HG03432 (cell line): ENCODE measurements at regions not wholly inside any gene's neighbourhood (a gene's known extent, or its start where the extent isn't known, plus 50 kb on each side); places are given as distances from the start of the nearest gene placed in this dataset.
"Not testable (repeated sequence)": the region's sequence is repeated elsewhere in the genome, so short reads cannot be mapped to it uniquely, and the experiment has no call there.

ENCODE experiments used
- ATAC-seq: cut with Tn5 transposase; IDR thresholded peaks from one replicate; pipeline ENCODE4 v1.9.1; 2021; ENCODE audit warnings: mild to moderate bottlenecking, moderate library complexity; ENCODE audit not compliant: unreplicated experiment

DNA sequence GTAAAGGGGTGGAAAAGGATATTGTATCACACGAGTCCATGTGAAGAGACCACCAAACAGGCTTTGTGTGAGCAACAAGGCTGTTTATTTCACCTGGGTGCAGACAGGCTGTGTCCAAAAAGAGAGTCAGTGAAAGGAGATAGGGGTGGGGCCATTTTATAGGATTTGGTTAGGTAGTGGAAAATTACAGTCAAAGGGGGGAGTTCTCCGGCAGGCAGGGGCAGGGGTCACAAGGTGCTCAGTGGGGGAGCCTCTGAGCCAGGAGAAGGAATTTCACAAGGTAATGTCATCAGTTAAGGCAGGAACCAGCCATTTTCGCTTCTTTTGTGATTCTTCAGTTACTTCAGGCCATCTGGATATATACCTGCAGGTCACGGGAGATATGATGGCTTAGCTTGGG is 104.7 kb upstream of the SPATS2L start:
- ATAC-seq = not testable (repeated sequence)

DNA sequence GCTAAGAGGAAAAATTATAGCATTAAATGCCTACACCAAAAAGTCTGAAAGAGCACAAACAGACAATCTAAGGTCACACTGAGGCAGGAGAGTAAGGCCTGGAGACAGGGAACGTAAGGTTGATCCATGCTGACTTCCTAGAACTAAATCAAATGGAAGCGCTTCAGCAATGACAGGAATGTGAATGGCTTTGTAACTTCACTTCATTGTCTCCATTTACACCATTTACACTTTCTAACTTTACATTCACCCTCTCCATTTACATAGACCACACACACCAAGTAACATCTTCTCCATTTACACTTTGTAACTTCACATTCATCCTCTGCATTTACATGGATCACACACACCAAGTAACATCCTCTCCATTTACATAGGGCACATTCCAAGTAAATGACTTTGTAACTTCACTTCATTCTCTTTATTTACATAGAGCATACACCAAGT is 103.1 kb upstream of the SPATS2L start:
- ATAC-seq = no peak

DNA sequence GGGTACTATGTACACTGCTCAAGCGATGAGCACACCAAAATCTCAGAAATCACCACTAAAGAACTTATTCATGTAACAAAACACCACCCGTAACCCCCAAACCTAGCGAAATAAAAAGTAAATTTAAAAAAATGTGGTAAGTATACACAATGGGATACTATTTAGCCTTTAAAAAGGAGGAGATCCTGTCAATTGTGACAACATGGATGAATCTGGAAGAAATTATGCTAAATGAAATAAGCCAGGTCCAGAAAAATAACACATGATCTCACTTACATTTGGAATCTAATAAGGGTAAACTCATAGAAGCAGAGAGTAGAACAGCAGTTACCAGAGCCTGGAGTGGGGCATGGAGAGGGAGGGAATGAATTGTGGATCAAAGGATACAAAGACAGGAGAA is 98.5 kb upstream of the SPATS2L start:
- no peak for ATAC-seq

DNA sequence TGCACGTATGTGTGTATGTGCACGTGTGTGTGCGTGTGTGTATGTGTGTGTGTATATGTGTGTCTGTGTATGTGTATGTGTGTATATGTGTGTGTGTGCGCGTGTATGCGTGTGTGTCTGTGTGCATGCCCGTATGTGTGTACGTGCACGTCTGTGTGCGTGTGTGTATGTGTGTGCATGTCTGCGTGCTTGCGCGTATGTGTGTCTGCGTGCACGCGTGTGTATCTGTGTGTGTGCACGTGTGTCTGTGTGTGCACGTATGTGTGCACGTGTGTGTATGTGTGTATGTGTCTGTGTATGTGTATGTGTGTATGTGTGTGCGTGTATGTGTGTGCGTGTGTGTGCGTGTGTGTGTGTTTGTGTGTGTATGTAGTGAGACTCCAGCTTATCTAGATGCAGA is 97.5 kb upstream of the SPATS2L start:
- ATAC-seq = no peak

DNA sequence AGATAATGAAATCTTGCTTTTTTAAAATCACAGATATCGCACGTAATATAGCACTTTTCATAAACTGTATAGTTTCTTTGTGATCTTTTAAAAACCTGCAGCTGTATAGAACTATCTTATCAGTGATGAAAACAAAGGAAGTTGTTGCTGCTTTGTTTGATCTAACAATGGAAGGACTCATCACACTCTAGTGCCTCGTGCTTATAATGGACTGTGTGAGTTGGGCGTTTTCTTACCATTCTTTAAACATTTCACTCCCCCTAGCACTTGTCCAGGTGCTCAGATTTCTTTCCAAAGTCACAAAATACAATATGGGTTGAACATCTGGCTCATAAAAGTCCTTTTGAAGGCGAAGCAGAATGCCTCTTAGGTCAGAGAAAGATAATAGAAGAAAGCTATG is 94.8 kb upstream of the SPATS2L start:
- ATAC-seq = no peak

DNA sequence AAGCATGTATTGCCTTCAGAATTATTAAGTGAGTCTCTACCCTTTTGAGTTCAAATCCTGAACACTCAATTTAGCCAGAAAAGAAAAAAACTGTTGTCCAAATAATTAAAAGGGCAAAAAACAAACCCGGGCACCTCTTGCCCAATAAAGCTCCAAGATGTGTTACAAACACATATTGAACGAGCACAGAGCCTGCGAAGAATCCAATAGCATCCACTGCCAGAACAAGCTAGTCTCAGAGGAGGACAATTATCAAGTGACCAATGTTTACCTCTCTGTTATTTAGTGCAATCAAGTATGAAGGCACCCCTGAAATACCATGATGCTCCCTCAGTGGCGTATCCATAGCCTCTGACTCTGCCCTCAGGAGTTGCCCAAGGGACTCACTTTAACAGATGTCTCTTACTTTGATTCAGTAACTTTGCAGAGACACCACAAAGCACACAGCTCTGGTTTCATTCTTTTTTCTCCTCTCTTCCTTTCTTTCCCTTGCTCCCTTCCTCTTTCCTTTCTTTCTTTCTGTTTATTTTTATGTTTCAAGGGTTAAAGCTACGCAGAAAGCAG is 93.5 kb upstream of the SPATS2L start:
- no peak for ATAC-seq

DNA sequence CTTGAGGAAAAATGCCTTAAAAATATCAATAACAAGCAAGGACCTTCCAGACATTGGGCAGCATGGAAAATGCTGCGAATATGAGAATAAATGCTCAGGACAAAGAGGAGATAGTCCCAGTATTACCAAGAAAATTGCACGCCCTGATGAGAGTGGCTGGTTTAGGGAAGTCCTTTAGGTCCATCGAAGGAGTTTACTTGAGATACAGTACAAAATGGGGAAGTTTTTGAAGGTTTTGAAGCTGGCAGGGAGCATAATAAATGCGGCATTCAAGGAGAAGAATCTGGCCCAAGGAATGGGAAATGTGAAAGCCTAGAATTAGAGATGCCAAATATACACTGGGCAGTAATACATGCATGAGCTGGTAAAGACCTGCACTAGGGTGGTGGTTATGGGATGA is 90.2 kb upstream of the SPATS2L start:
- no peak for ATAC-seq

DNA sequence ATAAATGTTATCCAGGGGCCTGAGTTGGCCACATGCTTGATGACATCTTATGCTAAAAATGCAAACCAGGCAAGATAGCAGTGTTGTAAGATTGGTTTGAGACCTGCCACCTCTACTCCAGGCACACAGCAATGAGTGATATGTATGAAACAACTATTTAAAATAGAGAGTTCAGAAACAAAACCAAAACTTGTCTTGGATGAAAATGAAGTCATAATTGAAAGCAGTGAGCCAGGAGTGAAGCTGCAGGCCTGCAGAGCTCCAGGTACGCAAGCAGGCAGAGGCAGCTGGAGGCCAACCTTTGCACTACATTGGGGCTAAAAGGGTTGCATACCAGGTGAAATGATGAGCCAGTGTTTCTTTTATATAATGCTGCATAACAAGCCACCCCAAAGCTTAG is 89.2 kb upstream of the SPATS2L start:
- no peak for ATAC-seq

DNA sequence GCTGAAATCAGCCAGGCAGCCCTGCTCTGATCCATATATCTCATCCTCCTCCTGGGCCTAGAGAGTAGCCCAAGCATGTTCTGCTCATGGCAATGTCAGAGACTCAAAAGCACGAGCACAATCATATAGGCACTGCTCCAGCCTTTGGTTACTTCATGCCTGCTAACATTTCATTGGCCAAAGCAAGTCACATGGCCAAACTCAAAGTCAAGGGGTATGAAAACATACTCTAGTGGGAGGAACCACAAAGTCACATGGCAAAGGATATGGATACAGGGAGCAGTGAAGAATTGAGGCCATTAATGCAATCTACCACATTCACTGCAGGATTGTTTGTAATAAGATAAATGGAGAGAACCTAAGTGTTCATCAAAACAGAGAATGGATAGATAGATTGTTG is 87.8 kb upstream of the SPATS2L start:
- no peak for ATAC-seq

DNA sequence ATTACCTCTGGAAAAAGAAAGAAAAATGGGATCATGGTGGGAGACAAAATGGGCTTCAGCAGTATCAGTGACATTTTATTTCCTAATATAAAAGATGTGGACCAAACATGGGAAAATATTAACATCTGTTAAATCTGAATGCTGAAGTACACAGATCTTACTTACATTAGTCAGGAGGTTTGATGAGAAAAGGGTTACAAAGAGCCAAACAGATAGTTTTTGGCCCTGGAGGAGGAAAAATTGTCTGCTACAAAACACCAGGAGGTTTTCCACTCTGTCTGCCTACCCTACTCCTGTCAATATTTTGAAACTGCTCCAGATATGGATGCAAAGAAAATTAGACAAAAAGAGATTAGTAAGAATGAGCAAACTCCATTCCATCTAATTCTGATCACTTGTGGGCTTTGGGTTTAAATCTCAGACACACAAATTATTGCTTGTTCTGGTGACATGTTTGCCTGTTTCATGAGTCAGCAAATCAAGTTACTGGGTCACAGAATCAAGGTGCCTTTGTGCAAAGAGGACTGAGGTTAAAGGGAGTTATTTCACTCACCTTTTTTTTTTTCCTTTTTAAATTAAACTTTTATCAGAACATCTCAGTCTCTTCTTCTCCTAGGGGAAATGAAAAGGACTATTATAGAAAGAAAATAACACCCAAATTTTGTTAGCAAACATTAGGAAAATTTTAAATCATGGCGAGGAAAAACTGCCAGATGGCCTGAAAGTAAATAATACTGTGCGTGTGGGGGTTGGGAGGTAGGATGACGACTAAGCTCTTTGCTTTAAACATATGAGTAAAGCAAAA is 87.0 kb upstream of the SPATS2L start:
- ATAC-seq = no peak

DNA sequence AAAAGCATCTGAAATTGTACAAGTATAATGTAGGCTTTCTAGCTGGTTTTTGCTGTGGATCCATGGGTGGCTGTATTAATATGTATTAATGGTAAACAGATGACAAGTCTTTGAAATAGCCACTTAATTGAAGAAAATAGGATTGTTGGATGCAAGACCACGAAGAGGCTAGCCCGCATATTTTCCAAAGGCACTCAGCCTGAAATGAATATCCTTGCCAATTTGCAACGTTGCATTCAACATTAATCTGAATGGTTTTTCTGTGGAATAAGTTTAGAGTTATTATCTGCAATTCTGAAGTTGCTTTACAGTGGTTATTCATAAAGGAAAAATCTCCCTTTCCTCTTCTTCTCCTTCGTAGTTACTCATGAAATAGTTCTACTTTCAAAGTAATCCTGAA is 86.2 kb upstream of the SPATS2L start:
- ATAC-seq = no peak

DNA sequence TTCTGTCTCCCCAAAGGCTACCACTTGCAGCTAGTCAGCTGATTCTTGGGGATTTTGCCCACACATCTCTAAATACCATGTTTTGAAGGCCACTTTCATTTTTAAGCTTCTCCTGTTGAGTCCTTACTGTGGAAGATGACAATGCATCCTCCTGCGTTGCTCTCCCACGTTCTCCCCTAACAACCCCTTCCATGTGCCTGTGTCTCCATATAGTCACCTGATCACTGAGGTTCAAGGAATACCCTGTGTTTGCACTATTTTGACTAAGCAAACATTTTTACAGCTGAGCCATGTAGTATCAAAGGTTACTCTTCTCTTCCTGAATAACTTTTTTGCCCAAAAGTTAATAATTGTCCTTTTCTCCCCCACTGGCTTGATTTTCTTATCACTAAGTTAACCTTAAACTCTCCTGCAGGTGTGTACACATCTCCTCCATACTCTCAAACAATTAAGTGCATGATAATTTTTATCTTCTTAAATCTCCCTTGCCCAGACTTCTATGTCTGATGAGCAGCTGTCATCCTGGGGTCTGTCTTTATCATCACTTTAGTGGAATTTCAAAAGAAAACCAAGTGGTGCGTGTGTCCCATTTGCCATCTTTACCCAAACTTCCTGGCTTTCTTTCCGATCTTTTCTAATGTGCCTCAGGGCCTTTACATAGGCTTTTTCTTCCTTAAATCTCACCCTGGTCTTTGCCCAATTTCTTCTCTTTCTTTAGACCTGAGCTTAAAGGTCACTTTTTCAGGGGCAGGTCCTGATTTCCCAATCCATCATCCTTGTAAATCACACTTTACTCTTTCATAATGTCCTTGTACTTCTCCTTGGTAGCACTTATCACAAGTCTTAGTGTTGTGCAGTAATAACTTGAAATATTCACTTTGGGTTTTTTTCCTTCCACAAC is 85.2 kb upstream of the SPATS2L start:
- ATAC-seq = no peak

DNA sequence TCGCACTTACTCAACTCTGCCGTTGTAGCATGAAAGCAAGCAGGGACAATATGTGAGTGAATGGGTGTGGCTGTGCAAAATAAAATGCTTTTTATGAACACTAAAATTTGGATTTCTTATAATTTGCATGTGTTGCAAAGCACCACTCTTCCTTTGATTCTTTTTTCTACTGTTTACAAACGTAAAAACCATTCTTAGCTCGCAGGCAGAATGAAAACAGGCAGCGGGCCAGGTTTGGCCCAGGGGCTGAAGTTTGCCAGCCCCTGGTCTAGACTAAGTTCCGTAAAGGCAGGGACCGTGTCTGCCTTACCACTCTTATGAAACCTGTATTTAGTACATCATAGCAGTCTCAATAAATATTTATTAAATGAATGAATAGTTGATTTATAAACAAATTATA is 83.7 kb upstream of the SPATS2L start:
- no peak for ATAC-seq

DNA sequence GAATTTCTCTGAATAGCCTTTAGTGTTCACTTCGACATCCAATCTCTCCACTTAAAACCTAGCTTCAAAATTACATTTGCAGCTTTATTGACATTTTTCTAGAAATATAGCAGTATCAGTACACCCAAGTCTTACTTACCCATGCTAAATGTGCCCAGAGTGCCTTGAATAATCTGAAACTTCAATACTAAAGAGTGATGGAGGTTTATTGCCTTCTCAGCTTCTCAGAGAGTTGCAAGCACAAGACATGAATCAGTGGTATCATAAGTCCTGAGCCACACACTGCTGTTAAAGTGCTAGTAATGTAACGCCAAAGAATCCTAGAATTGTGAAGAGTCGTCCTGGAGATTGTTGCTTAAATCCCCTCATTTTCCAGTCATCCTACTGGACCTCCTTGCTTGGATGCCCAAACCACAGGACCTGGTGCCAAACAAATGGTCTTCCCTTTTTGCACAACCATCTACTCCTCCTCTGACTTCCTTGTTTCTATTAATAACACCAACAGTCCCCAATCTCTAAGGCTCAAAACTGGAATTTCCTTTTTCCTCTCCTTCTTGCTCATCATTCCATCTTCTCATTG is 83.2 kb upstream of the SPATS2L start:
- no peak for ATAC-seq

DNA sequence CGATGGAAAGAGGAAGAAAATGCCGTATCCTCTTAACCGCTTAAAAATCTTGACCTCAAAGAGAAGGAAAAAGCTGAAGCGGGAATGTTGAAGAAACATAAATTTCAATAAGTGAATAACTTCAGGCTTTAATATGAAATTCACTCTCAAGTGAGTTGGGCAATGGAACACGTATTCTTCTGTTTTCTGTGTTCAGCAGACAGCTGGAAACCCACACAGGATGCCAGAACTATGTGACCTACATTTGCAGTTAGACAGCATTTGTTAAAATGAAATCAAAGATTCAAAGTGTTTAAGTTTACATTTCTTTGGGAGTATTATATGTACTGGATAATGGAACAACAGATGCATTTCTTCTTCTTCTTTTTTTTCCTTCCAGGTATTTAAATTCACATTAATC is 80.5 kb upstream of the SPATS2L start:
- no peak for ATAC-seq

DNA sequence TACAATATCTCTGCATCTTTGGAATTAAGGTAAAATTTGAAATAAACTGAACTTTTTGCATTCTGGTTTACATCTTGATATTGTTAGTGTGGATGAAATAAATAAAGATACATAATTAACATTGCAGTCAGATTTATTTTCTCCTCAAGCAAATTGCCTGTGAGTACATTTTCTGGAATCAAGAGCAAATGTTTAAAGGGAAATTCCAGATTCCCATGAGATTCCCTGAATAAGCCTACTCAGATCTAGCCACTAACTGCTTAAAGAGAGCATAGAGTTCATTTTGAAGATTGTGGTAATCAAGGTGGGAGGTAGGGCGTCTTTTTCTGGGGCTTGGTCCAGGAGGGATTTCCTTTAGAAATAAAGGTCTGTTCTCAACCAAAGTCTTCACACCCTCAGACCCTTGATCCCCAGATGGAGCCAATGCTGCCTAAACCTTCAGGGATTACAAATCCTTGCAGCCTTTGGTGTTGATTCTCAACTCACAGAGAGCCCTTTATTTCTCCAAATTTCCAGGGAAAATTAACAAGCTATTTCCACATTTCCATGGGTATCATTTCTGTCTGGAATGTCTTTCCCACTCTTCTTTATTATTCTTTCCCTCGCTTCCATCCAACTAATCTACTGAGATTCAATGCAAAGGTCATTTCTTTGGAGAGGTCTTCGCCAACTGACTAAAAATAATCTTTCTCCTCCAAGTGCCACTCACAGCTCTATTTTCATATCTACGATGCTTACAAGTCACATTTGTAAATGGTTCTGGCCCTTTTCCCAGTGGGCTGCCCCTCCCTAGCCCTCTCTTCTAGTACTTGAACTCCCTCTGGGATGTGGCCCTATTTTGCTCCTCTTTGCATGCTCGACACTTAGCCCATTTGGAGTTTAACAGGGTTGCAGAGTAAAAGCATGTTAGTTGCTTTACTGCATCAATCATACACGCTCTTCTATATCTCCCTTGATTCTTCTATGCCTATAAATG is 79.8 kb upstream of the SPATS2L start:
- no peak for ATAC-seq

DNA sequence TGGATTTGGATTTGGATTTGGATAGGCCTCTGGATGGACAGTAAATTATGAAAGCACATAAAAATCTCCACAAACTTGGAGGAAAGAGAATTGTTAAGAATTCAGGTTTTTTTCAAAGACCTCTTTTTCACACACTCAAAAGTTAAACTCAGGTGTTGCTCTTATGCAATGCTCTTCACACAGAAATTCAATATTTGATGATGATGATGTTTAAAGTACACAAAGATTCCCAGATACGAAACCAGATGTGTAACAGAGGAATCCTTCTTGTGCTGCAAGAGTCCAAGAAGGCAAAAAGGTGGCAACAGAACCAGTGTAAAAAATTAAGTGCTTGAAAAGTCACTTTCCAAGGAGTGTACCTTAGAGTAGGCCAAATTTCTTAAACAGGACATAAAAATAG is 75.8 kb upstream of the SPATS2L start:
- ATAC-seq = no peak

DNA sequence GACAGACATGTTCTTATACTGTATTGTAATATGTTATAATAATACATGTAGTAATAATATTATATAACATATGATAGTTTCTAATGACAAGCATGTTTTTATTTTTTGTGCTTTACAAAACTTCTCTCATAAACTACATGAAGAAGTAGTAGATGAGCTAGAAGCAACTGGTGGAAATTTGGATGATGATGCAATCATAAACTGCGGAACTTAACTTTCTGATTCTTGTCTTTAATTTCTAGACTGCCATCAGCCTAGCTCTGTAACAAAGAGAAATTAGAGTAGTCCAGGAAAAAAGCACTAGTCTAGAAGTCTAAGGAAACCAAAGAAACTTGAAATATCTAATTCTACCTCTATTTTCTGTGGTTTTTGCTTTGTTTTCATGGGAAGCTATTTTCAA is 71.0 kb upstream of the SPATS2L start:
- no peak for ATAC-seq

DNA sequence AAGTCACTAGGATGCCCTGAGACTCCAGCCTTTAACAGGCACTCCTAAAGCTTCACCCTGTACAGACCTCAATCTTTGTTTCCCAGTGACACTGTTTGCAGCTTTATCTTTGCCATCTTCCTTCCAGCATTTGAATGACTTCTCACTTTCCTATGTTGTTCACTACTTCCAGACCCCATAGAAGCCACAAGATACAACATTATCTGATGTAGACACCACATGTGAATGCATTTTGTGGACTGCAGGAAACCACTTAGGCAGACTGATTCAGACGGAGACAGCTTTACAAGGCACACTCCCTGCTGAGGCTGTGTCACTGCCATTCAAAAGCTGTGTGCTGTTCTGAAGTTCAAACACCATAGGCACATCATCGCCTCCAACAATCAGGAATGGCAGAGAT is 67.3 kb upstream of the SPATS2L start:
- no peak for ATAC-seq

DNA sequence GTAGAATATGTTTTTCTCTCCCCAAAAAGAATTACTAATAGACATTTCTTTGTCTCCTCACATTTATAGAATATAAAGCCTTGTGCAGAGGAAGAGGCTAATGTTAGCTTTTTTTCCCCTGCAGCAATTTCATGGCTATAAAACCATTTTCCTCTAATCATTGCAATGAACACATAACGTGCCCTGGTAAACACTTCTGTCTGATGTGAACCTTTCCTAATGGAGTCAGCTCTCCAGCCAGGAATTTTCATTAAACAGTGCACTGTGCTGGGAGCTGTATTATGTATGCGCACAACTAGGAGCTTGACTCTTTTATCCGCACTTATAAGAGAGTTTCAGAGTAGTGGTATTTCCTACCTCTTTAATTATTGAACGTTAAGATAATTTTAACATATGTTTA is 63.9 kb upstream of the SPATS2L start:
- ATAC-seq = no peak
